MCF 10A (cell line): ENCODE measurements at regions not wholly inside any gene's neighbourhood (a gene's known extent, or its start where the extent isn't known, plus 50 kb on each side); places are given as distances from the start of the nearest gene placed in this dataset.

Source experiments
- BruUV-seq: library from RNA; stranded (reverse); fragments of 400-500 nt; replicated peaks from 2 replicates; lab custom pipeline; 2021; lab: Mats Ljungman, UMichigan
- CTCF ChIA-PET: fragments of 300-600 bp; sonication (Branson Sonifier 250); formaldehyde crosslinking; extraction: SDS; loops from one replicate; lab custom pipeline; 2021; ENCODE audit warnings: antibody characterized with exemption, inconsistent platforms; lab: Yijun Ruan, JAX
- POLR2A ChIA-PET: fragments of 300-600, 350-650 bp; sonication (Branson Sonifier 250); formaldehyde crosslinking; extraction: SDS; loops from one replicate; lab custom pipeline; 2020; ENCODE audit warnings: antibody characterized with exemption, inconsistent platforms; lab: Yijun Ruan, JAX
- DNase-seq: peaks from one replicate; pipeline ENCODE4 v3.0.0-alpha.2; 2018; ENCODE audit not compliant: unreplicated experiment
- H3K27ac Mint-ChIP-seq: one replicate; pipeline ENCODE4 v1.8.0; 2022; ENCODE audit warnings: mild to moderate bottlenecking, low read depth, mixed read lengths; ENCODE audit not compliant: unreplicated experiment
- H3K27me3 Mint-ChIP-seq: one replicate; pipeline ENCODE4 v1.8.0; 2022; ENCODE audit warnings: mixed read lengths; ENCODE audit not compliant: insufficient read depth, unreplicated experiment
- H3K36me3 Mint-ChIP-seq: one replicate; pipeline ENCODE4 v1.8.0; 2022; ENCODE audit warnings: mild to moderate bottlenecking, moderate library complexity, mixed read lengths; ENCODE audit not compliant: insufficient read depth, unreplicated experiment
- H3K4me1 Mint-ChIP-seq: one replicate; pipeline ENCODE4 v1.8.0; 2022; ENCODE audit warnings: mixed read lengths; ENCODE audit not compliant: insufficient read depth, unreplicated experiment
- H3K4me3 Mint-ChIP-seq: one replicate; pipeline ENCODE4 v1.8.0; 2022; ENCODE audit warnings: mild to moderate bottlenecking, moderate library complexity, mixed read lengths; ENCODE audit not compliant: unreplicated experiment
- H3K9me3 Mint-ChIP-seq: one replicate; pipeline ENCODE4 v1.8.0; 2022; ENCODE audit warnings: mixed read lengths; ENCODE audit not compliant: unreplicated experiment
- CTCF ChIP-seq: fragments of 200-600 bp; IDR thresholded peaks from one replicate; pipeline ENCODE4 v1.8.0; 2022; ENCODE audit warnings: antibody characterized with exemption, mild to moderate bottlenecking; ENCODE audit not compliant: unreplicated experiment
- intact Hi-C: fragments of 100-400 bp; cut with micrococcal nuclease; formaldehyde crosslinking; loops from 2 replicates; pipeline ENCODE4 v1.14.1; 2022

- H3K4me3 Mint-ChIP-seq = no peak overlapping the region
- H3K27ac Mint-ChIP-seq = no peak overlapping the region
- ChIA-PET POLR2A (no interaction called here), CTCF (interaction anchor here (0.9 to 1.3 kb wide), 3 partner anchors 8 to 766 kb away, joined by 3 to 4 read pairs (median 3); partner anchors contain the start of gene BBS10)
- H3K9me3 Mint-ChIP-seq = no peaks in the 10 kb centered on the region
- intact Hi-C loops = no loop called here
- no peaks in the 10 kb centered on the region for H3K27me3 Mint-ChIP-seq
- BruUV-seq = no TSS peak
- no peaks in the 10 kb centered on the region for H3K4me1 Mint-ChIP-seq
- no peaks in the 10 kb centered on the region for H3K36me3 Mint-ChIP-seq
- no peak for DNase-seq
- TF ChIP-seq CTCF = no peak
Observed at GRCh38 chr12:75581515-75581914, 70.1 kb upstream of the KRR1 start.

GRCh38 chr12:75579552-75579951 lies 68.1 kb upstream of the KRR1 start:
- CTCF ChIA-PET = interaction anchor here (0.6 kb wide), 1 partner anchor 755 kb away, joined by 4 read pairs; no protein-coding TSS in a partner anchor
- no peak overlapping the region for H3K4me3 Mint-ChIP-seq

GRCh38 chr12:75578546-75578945 lies 67.1 kb upstream of the KRR1 start:
- DNase-seq = no peak
- no peak overlapping the region for H3K4me3 Mint-ChIP-seq
- H3K36me3 Mint-ChIP-seq = no peaks in the 10 kb centered on the region
- H3K4me1 Mint-ChIP-seq = no peaks in the 10 kb centered on the region
- TF ChIP-seq CTCF = no peak
- intact Hi-C loops = no loop called here
- H3K27ac Mint-ChIP-seq = no peak overlapping the region
- CTCF ChIA-PET = interaction anchor here (0.6 kb wide), 1 partner anchor 19 kb away, joined by 3 read pairs; no protein-coding TSS in a partner anchor
- POLR2A ChIA-PET = no interaction called here
- no peaks in the 10 kb centered on the region for H3K27me3 Mint-ChIP-seq
- no TSS peak for BruUV-seq
- H3K9me3 Mint-ChIP-seq = no peaks in the 10 kb centered on the region

More at GRCh38 chr12:75579552-75579951, 68.1 kb upstream of the KRR1 start:
- DNase-seq = no peak
- POLR2A ChIA-PET = no interaction called here
- no TSS peak for BruUV-seq
- TF ChIP-seq CTCF = no peak
- no peaks in the 10 kb centered on the region for H3K36me3 Mint-ChIP-seq
- H3K27ac Mint-ChIP-seq = no peak overlapping the region
- intact Hi-C loops = no loop called here
- H3K4me1 Mint-ChIP-seq = no peaks in the 10 kb centered on the region
- no peaks in the 10 kb centered on the region for H3K9me3 Mint-ChIP-seq
- no peaks in the 10 kb centered on the region for H3K27me3 Mint-ChIP-seq

GRCh38 chr12:75577812-75578211 lies 66.4 kb upstream of the KRR1 start:
- no peak overlapping the region for H3K27ac Mint-ChIP-seq
- no peak for TF ChIP-seq CTCF
- POLR2A ChIA-PET = interaction anchor here (0.5 to 0.6 kb wide), 2 partner anchors 251 to 832 kb away, joined by 3 read pairs; no protein-coding TSS in a partner anchor
- CTCF ChIA-PET = interaction anchor here (0.6 kb wide), 1 partner anchor 18 kb away, joined by 3 read pairs; no protein-coding TSS in a partner anchor
- no peak overlapping the region for H3K4me3 Mint-ChIP-seq
- peaks cover 2% of the 10 kb centered on the region for H3K9me3 Mint-ChIP-seq
- intact Hi-C loops = no loop called here
- H3K36me3 Mint-ChIP-seq = no peaks in the 10 kb centered on the region
- H3K27me3 Mint-ChIP-seq = no peaks in the 10 kb centered on the region
- no peaks in the 10 kb centered on the region for H3K4me1 Mint-ChIP-seq
- BruUV-seq = no TSS peak
- DNase-seq = no peak
